HPDE6-E6E7 (cell line): ENCODE measurements at regions not wholly inside any gene's neighbourhood (a gene's known extent, or its start where the extent isn't known, plus 50 kb on each side); places are given as distances from the start of the nearest gene placed in this dataset.
"Not testable (repeated sequence)": the region's sequence is repeated elsewhere in the genome, so short reads cannot be mapped to it uniquely, and the experiment has no call there.

Experiments used
- DNase-seq: peaks from one replicate; pipeline ENCODE4 v3.0.0; 2011; ENCODE audit warnings: missing footprints; ENCODE audit errors: extremely low spot score

DNA sequence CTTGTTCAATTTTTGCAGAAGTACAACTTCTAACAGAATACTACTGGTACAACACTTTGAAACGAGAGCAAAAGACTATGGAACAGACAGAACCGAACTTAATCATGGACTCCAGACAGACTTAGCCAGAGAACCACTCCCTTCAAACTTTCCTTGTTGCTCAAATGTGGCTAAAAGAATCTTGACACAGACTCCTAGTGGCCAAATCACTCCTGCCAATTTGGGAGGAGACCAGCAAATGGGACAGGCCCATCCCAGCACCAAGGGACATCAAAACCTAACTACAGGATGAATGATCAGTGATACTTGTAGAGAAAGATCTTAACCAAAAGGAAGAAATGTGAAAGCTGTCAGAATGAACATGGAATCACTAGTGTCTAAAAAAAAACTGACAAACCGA is 154.0 kb downstream of the MATN1 start:
- DNase-seq: no peak

DNA sequence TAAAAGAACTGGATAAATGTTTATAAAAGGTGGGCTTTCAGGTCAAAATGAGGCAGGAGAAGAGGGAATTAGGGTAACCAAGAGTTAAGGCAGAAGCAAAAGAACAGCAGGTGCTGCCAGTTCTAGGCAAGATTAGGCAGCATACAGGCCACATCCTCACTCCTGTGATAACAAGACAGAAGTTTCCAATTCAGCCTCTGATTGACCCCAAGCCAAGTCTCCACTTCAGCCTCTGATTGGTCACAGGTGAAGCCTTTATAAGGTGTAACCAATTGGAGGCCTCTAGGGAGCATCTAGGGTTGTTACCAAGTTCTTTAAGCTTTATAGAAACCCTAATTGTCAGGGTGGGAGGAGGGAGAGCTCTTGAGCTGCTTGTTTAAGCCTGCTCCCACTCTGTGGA is 160.8 kb downstream of the MATN1 start:
- no peak for DNase-seq

DNA sequence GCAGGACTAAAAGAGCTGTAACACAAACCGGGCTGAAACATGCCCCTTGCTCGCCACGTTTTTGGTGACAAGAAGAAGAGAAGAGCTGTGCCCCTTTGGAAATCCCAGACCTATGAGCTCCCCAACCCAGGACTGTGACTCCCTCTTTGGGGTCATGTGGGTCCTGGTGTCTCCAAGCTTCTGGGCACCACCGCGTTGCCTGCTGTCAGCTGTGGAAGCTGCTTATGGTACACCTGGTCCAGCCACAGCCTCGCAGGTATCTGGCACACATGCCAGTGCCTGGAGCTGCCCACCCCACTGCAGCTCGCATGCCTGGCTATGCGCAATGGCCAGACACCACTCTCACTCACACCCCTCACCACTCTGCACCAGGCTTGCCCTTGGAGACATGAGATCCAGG is 171.8 kb downstream of the MATN1 start:
- no peak for DNase-seq

DNA sequence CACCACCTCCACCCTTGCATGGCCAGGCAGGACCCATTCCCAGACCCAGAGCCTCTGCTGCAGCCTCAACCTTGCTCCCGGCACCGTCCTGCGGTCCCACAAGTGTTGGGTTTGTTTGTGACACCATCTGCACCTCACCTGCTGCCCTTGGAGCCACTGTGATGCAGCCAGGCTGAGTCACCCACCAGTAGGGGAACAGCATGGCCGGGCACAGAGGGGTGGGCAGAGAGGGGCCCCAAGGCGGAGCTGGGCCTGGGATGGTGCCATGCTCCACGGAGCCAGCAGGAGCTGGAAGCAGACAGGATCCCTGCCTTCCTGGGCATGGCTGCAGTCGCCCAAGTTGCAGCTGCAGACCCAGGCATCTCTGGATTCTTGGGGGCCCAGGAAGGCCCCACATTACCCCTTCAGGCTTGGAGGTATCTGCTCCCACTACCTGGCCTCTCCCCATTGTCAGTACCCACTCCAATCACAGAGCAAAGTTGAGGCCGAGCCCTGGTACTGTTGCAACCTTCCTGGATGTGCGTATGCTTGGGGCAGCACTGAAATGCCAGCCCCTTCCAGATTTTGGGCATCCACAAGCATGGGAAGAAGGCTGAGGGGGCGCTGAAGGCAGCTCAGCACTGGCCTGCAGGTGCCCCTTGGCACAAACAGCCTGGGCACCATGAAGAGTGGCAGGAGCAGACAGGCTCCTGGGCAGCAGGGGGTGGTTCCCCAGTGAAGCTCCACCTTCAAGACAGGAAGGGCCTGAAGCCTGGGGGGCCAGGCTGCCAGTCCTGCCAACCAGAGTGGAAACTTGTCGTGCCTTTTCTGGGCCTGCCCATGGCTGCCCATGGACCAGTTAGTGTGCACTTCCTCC is 172.8 kb downstream of the MATN1 start:
- DNase-seq: no peak

DNA sequence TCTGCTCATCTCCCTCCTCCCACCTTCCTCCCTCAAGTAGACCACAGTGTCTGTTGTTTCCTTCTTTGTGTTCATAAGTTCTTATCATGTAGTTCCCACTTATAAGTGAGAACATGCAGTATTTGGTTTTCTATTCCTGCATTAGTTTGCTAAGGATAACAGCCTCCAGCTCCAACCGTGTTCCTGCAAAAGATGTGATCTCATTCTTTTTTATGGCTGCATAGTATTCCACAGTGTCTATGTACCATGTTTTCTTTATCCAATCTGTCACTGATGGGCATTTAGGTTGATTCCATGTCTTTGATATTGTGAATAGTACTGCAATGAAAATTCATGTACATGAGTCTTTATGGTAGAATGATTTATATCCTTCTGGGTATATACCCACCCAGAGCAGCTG is 173.5 kb downstream of the MATN1 start:
- DNase-seq: not testable (repeated sequence)

DNA sequence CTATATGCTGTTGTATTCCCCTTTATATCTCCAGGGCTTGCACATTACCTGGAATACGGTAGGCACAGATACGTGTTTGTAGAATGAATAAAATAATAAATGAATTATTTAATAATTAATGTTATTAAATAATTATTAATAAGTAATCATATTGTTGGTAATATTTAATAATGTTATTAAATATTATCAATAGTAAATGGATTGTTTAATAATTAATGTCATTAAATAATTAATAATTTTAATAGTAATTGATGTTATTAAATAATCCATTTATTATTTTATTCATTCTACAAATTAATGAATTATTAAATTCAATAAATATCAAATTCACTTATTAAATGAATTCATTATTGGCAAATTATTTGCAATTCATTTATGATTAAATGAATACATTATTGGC is 175.1 kb downstream of the MATN1 start:
- no peak for DNase-seq

DNA sequence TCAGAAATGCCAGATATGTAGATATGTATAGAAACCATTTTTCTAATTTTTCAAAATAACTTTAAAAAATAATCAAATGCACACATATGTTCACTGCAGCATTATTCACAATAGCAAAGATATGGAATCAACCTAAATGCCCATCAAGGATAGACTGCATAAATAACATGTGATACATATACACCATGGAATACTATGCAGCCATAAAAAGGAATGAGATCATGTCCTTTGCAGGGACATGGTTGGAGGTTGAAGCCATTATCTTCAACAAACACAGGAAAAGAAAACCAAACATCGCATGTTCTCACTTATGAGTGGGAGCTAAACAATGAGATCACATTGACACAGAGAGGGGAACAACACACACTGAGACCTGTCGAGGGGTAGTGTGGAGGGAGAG is 176.1 kb downstream of the MATN1 start:
- not testable (repeated sequence) for DNase-seq

DNA sequence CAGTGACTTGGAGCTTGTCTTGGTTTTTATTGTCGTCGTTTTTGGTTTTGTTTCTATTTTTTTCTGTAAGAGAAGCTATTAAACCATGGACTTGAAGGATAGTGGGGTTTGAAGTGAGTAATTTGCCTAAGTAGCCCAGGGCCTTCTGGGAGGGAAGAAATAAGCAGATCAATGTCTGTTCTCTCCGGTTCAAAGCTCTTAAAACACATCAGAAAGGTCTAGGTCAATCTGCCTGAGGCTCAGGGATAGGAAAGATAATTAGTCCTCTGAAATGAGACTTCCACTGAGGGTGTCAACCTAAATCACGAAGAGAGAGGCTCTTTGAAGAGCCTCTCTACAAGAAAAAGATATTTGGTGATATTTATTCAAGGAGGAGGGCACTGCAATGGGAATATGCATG is 178.0 kb downstream of the MATN1 start:
- no peak for DNase-seq

DNA sequence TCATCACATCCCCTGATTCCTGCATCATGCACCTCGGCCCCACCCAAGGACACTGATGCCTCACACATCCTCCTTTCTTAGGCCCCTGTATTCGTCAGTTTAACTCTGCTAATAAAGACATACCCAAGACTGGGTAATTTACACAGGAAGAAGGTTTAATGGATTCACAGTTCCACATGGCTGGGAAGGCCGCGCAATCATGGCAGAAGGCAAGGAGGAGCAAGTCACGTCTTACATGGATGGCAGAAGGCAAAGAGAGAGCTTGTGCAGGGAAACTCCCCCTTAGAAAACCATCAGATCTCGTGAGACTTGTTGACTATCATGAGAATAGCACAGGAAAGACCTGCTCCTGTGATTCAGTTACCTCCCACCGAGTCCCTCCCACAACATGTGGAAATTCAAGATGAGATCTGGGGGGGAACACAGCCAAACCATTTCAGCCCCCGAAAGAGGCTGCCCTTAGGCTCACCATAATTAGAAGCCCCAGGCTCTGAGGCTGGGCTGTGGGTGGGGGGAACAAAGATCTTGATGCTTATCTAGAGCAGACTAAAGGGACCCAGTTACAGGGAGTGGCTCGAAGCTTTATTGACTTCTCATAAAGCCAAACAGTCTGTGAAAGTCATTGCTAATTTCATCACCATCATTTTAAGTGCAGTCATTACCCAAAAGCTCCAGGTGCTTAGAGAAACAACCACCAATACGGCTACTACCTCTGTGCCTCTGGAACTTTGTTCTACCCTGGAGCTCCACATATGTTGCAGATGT is 181.5 kb downstream of the MATN1 start:
- DNase-seq: no peak

DNA sequence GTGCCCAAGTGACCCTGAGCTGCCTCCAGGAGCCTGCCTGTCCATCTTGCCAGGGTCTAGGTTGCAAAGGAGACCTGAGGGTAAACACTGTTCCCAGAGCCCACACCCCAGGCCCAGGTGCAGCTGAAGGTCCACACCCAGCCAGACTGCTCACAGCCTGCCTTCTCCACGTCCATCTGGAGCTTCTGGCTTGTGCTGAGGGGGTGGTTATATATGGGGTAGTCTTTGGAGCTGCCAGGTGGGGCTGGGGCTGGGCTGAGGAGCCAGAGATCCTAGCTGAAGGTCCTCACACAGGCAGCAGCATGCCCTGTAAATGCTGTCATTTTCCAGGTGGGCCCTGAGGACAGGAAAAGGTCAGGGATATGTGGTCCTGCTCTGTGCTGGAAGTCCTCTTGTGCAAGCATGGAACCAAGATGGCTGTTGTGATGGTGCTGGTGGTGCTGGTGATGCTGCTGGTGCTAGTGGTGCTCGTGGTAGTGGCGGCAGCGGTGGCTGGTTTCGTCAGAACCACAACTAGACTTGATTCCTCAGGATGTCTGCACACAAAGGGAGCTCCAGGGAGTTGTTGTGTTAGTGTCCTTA is 182.7 kb downstream of the MATN1 start:
- no peak for DNase-seq

DNA sequence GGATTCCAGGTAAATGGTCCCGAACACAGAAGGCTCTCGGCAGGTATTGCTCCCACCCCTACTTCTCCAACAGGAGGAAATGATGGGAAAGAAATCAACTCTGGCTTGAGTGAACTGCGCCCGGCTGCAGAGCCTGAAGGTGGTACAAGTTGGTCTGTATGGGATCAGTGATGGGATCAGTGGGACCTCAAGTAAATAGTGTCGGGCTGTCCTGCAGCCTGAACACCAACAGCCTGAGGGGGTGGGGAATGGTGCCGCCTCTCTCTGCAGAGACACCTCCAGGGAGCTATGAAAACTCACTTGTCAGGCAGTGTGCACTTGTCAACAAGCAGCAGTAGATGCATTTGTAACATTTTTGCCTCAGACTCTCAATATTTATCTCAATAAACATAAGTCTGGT is 183.5 kb downstream of the MATN1 start:
- no peak for DNase-seq

DNA sequence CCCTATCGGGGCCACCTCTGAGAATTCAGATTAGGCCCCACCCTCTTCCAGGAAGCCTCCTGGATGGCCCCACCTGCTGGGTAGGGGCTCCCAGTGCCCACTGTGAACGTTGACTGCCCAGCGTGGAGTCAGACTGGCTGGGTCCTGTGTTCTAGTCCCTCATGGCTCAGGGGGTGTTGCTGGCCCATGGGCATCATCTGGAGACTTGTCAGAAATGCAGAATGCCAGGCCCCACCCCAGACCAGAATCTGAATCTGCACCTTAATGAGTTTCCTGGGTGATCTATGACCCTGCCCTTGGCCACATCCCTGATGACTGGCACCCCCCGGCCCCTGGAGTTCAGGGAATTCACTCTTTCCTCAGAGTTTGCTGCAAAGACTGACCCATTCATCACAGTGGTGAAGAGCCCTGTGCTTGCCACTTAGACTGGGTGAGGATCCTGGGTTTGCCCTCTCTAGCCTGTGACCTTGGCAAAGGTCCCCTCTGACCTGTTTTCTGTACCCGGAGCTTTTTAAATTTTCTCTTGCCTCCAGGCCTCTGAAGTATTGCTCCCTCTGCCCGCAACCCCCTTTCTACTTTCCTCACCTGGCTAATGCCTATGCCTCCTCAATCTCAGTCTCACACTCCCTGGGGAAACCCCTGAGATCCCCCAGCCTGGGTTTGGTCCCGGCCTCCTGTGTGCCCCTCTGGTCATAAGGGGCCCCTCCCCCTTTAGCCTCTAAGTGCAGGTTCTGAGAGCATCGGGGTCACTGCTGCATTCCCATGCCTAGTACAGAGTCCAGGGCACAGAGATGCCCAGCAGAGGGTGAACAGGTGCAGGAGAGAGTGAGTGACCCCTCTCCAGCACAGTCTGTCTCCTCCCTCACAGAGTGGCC is 184.2 kb downstream of the MATN1 start:
- DNase-seq: no peak

DNA sequence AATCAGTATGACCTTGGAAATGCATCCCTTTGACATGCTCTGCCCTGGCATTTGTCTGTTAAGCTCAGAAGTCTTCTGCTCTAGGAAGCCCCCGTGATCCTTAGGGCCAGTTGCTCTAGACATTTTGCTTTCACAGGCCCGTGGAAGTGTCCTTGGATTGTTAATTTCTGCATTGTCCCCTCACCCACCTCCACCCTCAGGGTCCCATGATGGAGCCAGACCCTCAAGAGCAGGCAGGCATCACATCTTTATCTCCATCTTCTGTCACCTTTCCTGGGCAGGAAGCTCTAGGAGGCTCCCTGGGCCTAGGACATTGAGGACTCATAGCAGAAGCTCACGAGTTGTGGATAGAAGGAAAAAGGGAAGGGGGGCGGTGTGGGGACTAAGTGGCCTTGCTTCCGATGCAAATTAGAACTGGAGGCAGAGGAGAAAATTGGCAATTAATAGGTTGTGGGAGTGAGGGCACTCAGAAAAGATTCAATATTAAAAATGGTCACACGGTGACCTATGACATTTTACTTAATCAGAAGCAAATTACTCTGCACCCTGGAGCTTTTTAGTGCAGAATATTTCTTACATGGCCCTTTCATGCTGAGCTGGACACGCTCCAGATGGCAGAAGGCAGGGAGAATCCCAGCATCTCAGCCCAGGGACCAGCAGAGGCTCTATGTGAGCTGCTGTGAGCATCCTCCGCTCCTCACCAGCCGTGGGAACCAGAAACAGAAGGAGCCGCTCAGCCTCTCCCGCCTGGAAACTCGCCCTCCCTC is 185.0 kb downstream of the MATN1 start:
- DNase-seq: no peak

DNA sequence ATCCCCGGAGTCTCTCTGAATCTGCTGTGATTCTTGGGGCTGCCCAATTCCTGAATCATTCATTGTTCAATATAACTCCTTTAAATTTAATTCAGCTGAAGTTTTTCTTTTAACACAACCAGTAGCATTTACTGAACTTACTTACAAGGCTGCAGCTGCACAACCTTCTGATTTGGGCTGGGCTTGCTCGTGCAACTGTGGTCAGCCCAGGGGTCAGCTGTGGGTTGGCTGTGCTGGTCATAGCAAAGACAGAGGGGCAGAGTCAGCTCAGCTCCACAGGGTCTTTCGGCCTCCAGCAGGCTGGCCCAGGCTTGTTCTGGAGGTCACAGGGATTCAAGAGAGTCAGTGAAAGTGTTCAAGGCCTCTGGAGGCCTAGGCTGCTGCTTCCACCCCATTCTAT is 186.1 kb downstream of the MATN1 start:
- DNase-seq: no peak

DNA sequence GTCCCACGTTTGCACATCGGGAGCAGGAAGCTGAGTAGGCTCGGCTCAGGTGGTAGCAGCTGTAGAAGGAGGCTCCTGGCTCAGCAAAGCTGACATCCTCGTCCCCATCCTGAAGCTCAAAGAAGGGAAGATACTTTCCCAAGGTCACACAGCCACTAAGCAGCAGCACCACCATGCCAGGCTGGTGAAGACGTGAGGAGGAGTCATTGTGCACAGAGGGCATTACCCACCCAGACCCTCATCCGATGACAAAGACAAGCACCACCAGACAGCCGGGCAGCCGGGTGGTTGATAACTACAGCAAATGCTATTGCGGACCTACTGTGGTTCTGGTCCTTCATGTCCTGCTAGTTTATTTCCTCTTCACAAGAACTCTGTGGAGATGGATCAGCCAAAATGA is 186.9 kb downstream of the MATN1 start:
- DNase-seq: no peak

DNA sequence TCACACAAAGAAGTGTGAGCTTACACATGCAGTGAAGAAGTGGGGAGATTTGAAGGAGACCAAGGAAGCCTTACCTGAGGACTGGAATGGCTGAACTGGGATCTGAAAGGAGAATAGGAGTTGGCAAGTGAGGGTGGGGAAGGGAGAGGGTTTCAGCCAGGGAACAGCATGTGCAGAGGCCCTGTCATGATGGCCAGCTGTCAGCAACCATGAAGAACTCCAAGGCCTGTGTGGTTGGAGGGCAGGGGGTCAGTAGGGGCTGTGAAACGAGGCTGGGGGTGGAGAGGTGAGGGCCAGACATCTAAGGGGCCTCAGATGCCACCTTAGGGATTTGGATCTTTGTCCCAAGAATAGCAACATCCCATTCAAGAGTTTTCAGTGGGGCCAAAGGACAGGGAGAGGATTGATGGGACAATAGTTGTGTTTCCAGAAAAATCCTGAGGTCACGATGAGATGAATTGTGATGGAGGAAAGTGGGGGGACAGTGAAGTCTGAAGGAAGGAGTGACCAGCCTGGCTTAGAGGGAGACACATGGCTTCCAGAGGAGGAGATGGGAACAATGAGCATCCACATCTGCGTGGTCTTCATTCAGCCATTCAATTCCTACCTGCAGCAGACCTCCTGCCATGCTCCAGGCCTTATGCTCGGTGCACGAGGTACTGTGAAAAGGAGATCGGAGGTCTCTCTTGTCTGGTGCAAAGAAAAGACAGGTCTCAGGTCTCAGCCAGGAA is 187.6 kb downstream of the MATN1 start:
- DNase-seq: no peak

DNA sequence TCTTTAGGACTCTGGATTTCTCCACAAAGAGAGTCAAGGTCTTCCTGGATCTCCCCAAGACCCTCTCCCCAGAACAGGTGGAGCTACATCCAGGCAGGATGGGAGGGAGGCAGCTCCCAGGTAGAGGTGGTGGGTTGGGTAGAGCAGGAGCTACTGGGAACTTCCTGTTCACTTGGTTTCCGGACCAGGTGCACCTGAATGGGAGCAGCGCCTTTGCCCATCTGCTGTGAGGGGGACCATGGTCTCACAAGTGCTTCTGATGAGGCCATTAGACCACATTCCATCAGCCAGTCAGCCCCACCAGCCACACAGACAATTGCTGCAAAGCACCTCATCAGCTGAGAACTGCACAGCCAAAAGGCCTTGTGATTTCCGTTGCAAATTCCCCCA is 188.8 kb downstream of the MATN1 start:
- no peak for DNase-seq

DNA sequence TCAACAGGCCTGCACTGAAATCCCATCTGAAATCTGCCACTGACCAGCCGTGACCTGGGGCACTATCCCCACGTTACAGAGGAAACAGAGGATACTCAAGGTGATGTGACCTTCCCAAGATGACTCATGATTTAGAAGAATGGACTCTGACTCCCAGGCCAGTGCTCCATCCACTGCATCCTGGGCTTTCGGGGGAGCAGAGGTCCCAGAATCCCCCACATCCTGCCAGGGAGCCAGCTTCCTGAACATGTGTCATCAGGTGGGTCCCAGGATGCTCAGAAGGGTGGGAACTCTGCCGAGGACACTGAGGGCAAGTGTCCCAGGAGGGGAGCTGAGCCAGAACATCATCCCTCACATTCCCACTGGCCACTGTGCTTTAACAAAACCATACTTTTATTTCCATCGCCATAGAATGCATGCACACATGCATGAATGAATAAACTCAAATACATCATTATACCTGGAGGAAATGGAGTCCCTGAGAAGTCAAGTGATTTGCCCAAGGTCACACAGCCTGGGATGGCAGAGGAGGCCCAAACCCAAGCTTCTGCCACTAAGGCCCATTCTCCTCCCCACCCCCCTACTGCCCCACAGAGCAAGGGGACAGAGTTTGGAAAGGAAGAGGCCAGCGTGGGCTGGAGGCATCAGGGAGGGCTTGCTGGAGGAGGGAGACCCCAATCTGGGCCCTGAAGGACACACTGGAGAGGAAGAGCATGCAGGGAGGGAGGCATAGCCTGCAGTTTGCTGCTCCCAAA is 189.4 kb downstream of the MATN1 start:
- no peak for DNase-seq

DNA sequence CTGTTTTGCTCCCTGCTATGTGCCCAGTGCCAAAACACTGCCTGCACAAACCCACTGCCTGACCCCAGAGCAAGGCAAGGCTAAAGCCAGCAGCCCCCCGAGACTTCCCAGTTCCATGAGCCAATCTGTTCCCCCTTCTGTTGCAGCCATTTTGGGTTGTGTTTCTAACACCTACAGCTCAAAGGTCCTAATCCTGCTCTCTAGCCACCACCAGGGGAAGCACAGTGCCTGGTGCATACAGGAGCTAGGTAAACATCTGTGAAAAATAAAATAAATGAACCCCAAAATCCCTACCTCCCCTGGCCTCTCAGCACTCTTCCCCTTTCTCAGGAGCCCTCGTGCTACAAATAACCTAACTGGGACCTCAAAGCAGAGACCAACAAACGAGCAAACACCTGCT is 190.2 kb downstream of the MATN1 start:
- no peak for DNase-seq

DNA sequence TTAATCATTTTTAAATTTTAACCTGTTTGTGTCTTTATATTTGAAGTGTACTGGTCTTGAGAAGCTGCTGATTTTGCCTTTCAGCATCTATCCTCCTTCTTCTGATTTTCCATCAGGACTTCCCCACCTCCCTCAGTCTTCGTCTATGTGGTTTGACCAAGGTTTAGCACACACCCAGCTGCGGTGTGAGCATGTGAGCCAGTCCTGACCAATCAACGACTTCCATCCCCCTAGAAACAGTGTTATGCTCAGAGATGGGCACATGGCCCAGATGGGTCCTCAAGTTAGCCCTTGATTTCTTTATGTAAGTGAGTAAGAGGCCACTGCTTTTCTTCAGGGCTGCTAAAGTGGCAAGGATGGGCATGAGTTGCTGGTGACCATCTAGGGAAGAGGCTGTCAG is 190.8 kb downstream of the MATN1 start:
- no peak for DNase-seq
